ENCODE measurements at regions not wholly inside any gene's neighbourhood (a gene's known extent, or its start where the extent isn't known, plus 50 kb on each side); places are given as distances from the start of the nearest gene placed in this dataset.

GRCh38 chr1:239274242-239274830 lies 112.0 kb upstream of the CHRM3 start:
- no peak for TF ChIP-seq CTCF (IDR thresholded peaks at IDR 0.05)
- TF ChIP-seq POLR2A (IDR thresholded peaks at IDR 0.05): no peak
- no peak for TF ChIP-seq EP300 (IDR thresholded peaks at IDR 0.05)
- no peak for TF ChIP-seq POLR2AphosphoS5 (IDR thresholded peaks at IDR 0.05)
